GM13977 (cell line): ENCODE measurements at regions not wholly inside any gene's neighbourhood (a gene's known extent, or its start where the extent isn't known, plus 50 kb on each side); places are given as distances from the start of the nearest gene placed in this dataset.

ENCODE experiments used
- DNase-seq: peaks from one replicate; pipeline ENCODE4 v3.0.0; 2012; ENCODE audit warnings: low spot score
- in situ Hi-C: fragments of 300-500 bp; cut with MboI; formaldehyde crosslinking; loops from one replicate; pipeline ENCODE4 v1.12.0; 2022; ENCODE audit warnings: low sequenced_read_pairs, low pct_unique_long_range_greater_than_20kb, mixed read lengths, inconsistent platforms; ENCODE audit not compliant: unreplicated experiment
- TF ChIP-seq, protein P1 (sequence below): IDR thresholded peaks from 2 replicates; pipeline ENCODE4 v1.5.1; 2012; ENCODE audit warnings: mild to moderate bottlenecking, control low read depth; ENCODE audit not compliant: insufficient read depth; ENCODE audit errors: extremely low read depth, missing control alignments

DNA sequence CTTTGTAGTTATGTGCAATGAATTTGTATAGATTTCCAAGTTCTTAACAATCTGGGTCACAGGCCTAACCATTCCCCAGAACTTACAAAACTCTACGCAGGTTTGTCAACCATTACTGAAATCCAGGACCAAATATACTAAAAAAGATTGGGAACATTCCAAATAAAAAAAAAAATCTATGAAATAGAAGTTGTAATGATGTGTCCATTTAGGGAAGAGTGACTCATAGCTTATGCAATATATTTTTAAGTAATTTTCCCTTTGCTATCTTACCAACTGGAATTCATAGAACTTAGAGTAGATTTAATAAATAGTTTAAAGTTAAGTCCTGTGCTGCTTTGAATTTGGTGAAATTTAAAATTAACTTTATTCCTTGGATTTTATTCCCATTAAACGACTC lies 393.2 kb downstream of the PMP22 start:
- in situ Hi-C loops: no loop called here

GRCh38 chr17:14866266-14866665 lies 398.9 kb downstream of the PMP22 start:
- TF ChIP-seq, protein P1, sequence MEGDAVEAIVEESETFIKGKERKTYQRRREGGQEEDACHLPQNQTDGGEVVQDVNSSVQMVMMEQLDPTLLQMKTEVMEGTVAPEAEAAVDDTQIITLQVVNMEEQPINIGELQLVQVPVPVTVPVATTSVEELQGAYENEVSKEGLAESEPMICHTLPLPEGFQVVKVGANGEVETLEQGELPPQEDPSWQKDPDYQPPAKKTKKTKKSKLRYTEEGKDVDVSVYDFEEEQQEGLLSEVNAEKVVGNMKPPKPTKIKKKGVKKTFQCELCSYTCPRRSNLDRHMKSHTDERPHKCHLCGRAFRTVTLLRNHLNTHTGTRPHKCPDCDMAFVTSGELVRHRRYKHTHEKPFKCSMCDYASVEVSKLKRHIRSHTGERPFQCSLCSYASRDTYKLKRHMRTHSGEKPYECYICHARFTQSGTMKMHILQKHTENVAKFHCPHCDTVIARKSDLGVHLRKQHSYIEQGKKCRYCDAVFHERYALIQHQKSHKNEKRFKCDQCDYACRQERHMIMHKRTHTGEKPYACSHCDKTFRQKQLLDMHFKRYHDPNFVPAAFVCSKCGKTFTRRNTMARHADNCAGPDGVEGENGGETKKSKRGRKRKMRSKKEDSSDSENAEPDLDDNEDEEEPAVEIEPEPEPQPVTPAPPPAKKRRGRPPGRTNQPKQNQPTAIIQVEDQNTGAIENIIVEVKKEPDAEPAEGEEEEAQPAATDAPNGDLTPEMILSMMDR: no peak
- in situ Hi-C loops: no loop called here
- no peak for DNase-seq

More for the DNA sequence above, 393.2 kb downstream of the PMP22 start:
- TF ChIP-seq, protein P1: no peak
- no peak for DNase-seq

DNA sequence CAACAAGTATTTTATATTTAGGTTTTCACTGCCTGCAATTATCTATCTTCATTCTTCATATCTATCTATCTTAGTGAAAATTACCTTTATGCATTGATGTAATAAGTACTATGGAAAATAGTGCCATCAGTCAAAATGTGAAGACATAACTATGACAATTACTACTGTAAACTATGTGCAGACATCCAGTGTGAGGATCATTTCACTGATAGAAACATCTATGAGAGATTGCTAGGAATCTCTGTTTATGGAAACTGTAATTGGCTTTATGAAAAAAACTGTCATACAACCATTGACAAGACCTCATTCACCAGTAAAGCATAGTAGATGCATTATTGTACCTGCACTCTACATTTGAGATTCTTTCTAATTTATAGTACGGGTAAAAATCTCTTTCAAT lies 401.0 kb downstream of the PMP22 start:
- TF ChIP-seq, protein P1: no peak
- no peak for DNase-seq
- in situ Hi-C loops: no loop called here

DNA sequence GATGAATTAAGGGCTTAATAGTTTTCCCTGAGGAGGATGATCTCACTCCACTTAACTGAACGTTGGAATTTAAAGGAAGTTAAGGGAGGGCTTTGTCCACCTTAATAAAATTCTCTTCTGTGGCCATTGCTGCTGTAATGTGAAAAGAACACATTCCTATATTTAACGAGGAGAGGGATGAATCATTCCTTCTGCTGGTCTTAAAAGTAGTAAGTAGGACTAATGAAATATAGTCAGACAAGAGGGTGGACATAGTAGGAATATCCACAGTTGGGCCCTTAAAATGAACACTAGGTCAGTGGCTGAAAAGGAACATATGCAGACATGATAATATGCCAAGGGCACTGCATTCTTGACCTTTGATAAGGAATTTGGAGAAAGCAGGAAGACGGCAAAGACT lies 405.6 kb downstream of the PMP22 start:
- TF ChIP-seq, protein P1: no peak
- DNase-seq: no peak
- in situ Hi-C loops: no loop called here

GRCh38 chr17:14856176-14856575 lies 408.9 kb downstream of the PMP22 start:
- in situ Hi-C loops: no loop called here
- TF ChIP-seq, protein P1: no peak
- no peak for DNase-seq

DNA sequence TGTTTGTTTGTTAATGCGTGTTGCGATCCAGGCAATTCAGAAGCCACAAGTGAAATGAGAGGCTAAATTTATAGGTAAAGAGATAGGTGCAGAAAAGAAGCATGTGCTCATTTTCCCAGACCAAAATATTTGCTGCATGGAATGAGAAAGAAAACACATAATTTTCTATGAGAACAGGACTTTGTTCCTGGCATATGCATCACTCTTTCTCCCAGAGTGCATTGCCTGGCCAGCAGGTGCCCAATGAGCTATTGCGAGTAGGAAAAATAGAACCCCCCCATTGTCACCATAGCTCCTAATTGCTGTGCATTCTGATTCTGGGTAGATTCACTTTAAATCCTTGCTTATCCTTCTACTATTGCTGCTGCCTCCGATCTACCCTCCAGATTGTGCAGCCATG lies 410.4 kb downstream of the PMP22 start:
- TF ChIP-seq, protein P1: no peak
- in situ Hi-C loops: no loop called here
- no peak for DNase-seq
